WTC11 (cell line): ENCODE measurements at regions not wholly inside any gene's neighbourhood (a gene's known extent, or its start where the extent isn't known, plus 50 kb on each side); places are given as distances from the start of the nearest gene placed in this dataset.

ENCODE experiments used
- FOXK1 ChIP-seq: sonication (generic); formaldehyde crosslinking; IDR thresholded peaks from 2 replicates; pipeline ENCODE4 v1.8.0; 2022; ENCODE audit warnings: mild to moderate bottlenecking, moderate library complexity, missing genetic modification reagents
- TF ChIP-seq, protein P1 (sequence below): fragments of 200-600 bp; IDR thresholded peaks from 2 replicates; pipeline ENCODE4 v1.8.0; 2022; ENCODE audit warnings: antibody characterized with exemption

DNA sequence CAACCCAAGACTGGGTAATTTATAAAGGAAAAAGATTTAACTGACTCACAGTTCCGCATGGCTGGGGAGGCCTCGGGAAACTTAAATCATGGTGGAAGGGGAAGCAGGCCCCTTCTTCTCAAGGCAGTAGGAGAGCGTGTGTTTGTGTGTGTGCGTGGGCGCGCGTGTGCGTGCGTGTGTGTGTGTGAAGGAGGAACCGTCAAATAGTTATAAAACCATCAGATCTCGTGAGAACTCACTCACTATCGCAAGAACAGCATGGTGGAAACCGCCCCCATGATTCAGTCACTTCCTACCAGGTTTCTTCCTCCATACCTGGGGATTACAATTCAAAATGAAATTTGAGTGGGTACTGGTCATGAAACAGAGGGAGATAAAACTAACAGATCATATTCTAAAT is 220.1 kb upstream of the EYS start:
- TF ChIP-seq FOXK1 (CRISPR knock-in tag): no peak
- TF ChIP-seq, protein P1, sequence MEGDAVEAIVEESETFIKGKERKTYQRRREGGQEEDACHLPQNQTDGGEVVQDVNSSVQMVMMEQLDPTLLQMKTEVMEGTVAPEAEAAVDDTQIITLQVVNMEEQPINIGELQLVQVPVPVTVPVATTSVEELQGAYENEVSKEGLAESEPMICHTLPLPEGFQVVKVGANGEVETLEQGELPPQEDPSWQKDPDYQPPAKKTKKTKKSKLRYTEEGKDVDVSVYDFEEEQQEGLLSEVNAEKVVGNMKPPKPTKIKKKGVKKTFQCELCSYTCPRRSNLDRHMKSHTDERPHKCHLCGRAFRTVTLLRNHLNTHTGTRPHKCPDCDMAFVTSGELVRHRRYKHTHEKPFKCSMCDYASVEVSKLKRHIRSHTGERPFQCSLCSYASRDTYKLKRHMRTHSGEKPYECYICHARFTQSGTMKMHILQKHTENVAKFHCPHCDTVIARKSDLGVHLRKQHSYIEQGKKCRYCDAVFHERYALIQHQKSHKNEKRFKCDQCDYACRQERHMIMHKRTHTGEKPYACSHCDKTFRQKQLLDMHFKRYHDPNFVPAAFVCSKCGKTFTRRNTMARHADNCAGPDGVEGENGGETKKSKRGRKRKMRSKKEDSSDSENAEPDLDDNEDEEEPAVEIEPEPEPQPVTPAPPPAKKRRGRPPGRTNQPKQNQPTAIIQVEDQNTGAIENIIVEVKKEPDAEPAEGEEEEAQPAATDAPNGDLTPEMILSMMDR: no peak
